ENCODE measurements at regions not wholly inside any gene's neighbourhood (a gene's known extent, or its start where the extent isn't known, plus 50 kb on each side); places are given as distances from the start of the nearest gene placed in this dataset.
"Not testable (repeated sequence)": the region's sequence is repeated elsewhere in the genome, so short reads cannot be mapped to it uniquely, and the experiment has no call there.

GRCh38 chr17:22373911-22374310 is 681.6 kb downstream of the KCNJ18 start:
- TF ChIP-seq FOXK2 (IDR thresholded peaks at IDR 0.05) (no peak), HDGF (IDR thresholded peaks at IDR 0.05; ENCODE audit: borderline replicate concordance) (no peak), BHLHE40 (IDR thresholded peaks at IDR 0.05; ENCODE audit: borderline replicate concordance) (no peak), SUZ12 (IDR thresholded peaks at IDR 0.05) (no peak), ELF4 (IDR thresholded peaks at IDR 0.05) (no peak), NFRKB (IDR thresholded peaks at IDR 0.05) (no peak), FOXA1 (IDR thresholded peaks at IDR 0.05) (no peak), ARNT (IDR thresholded peaks at IDR 0.05) (no peak), FOXM1 (IDR thresholded peaks at IDR 0.05; ENCODE audit: borderline replicate concordance) (no peak), TARDBP (IDR thresholded peaks at IDR 0.05) (no peak), CTBP1 (IDR thresholded peaks at IDR 0.05; ENCODE audit: borderline replicate concordance) (no peak), ZNF384 (IDR thresholded peaks at IDR 0.05) (no peak), SP1 (IDR thresholded peaks at IDR 0.05) (no peak), L3MBTL2 (conservative IDR thresholded peaks at IDR 0.05) (no peak), LEF1 (IDR thresholded peaks at IDR 0.05; ENCODE audit: borderline replicate concordance) (no peak)
- TF ChIP-seq, protein P1, sequence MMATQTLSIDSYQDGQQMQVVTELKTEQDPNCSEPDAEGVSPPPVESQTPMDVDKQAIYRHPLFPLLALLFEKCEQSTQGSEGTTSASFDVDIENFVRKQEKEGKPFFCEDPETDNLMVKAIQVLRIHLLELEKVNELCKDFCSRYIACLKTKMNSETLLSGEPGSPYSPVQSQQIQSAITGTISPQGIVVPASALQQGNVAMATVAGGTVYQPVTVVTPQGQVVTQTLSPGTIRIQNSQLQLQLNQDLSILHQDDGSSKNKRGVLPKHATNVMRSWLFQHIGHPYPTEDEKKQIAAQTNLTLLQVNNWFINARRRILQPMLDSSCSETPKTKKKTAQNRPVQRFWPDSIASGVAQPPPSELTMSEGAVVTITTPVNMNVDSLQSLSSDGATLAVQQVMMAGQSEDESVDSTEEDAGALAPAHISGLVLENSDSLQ (IDR thresholded peaks at IDR 0.05): no peak
- POLR2A ChIA-PET: no interaction called here
- CTCF ChIA-PET: no interaction called here
- DNase-seq (ENCODE audit: extremely low spot score): no peak

DNA sequence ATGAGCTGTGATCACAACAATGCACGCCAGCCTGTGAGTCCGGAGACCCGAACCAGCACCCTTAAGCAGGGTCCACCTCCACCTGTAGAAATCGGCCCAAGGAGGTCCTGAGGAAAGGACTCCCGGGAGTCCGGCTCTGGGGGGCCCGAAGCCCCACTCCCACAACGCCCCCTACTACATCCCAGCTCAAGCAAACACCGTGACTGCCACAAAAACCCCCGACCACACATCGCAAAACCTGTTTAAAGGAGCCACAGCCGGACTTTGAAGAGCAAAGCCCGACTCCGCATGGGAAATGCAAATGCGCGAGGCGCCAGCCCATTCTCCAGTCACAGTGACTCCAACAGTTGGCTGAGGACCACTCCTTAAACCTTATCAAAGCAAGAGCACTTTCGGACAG is 682.4 kb downstream of the KCNJ18 start:
- CTCF ChIA-PET: no interaction called here
- POLR2A ChIA-PET: no interaction called here
- no peak for TF ChIP-seq FOXK2 (IDR thresholded peaks at IDR 0.05)
- no peak for TF ChIP-seq ARNT (IDR thresholded peaks at IDR 0.05)
- no peak for TF ChIP-seq ZNF384 (IDR thresholded peaks at IDR 0.05)
- TF ChIP-seq NFRKB (IDR thresholded peaks at IDR 0.05): no peak
- TF ChIP-seq, protein P1 (IDR thresholded peaks at IDR 0.05): no peak
- no peak for TF ChIP-seq SUZ12 (IDR thresholded peaks at IDR 0.05)
- TF ChIP-seq SP1 (IDR thresholded peaks at IDR 0.05): no peak
- TF ChIP-seq BHLHE40 (IDR thresholded peaks at IDR 0.05; ENCODE audit: borderline replicate concordance): no peak
- TF ChIP-seq TARDBP (IDR thresholded peaks at IDR 0.05): no peak
- no peak for TF ChIP-seq HDGF (IDR thresholded peaks at IDR 0.05; ENCODE audit: borderline replicate concordance)
- TF ChIP-seq CTBP1 (IDR thresholded peaks at IDR 0.05; ENCODE audit: borderline replicate concordance): no peak
- no peak for TF ChIP-seq FOXM1 (IDR thresholded peaks at IDR 0.05; ENCODE audit: borderline replicate concordance)
- no peak for TF ChIP-seq L3MBTL2 (conservative IDR thresholded peaks at IDR 0.05)
- TF ChIP-seq LEF1 (IDR thresholded peaks at IDR 0.05; ENCODE audit: borderline replicate concordance): no peak
- TF ChIP-seq FOXA1 (IDR thresholded peaks at IDR 0.05): no peak
- TF ChIP-seq ELF4 (IDR thresholded peaks at IDR 0.05): no peak
- DNase-seq (ENCODE audit: extremely low spot score): no peak

- DNase-seq (ENCODE audit: extremely low spot score); CTCF ChIA-PET; POLR2A ChIA-PET: not testable (repeated sequence)
Measured at GRCh38 chr17:22376747-22377146, 684.4 kb downstream of the KCNJ18 start.

DNA sequence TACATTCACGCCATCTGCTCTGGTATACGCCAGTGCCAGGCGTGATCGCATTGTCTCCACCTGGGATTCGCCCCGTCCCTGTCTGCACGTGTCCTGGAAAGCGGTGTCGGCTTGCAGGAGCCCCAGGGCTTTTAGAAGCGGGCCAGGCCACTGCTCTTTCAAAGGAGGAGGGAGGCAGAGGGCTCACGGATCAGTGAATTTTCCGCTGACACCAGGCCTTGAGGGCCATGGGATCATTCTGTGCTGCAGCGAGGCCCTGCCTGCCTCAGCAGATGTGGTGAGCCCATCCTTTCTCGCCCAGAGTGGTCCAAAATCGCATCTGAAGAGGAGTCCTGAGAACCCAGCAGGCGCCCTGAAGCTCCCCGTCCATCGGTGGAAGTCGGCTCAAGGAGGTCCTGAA is 686.4 kb downstream of the KCNJ18 start:
- CTCF ChIA-PET; POLR2A ChIA-PET; DNase-seq (ENCODE audit: extremely low spot score): not testable (repeated sequence)

GRCh38 chr17:22381589-22381988 is 689.3 kb downstream of the KCNJ18 start:
- CTCF ChIA-PET; DNase-seq (ENCODE audit: extremely low spot score); POLR2A ChIA-PET: not testable (repeated sequence)

GRCh38 chr17:22383772-22384460 is 691.6 kb downstream of the KCNJ18 start:
- POLR2A ChIA-PET; CTCF ChIA-PET; DNase-seq (ENCODE audit: extremely low spot score): not testable (repeated sequence)

DNA sequence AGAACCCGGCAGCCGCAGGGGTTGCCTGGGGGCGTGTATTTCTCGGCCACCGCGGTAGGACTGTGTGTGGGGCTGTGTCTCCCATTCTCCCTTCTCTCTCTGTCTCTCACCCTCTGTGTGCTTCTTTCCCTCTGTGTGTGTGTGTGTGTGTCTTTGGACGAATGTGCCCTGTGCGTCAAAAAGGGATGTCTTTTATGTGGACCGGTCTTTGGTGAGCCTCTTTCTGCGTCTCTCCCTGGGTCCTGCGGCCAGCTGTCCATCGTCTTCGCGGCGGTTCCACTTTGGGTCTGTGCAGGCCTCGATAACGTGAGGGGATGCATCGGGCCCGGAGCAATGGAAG is 692.1 kb downstream of the KCNJ18 start:
- DNase-seq (ENCODE audit: extremely low spot score); POLR2A ChIA-PET; CTCF ChIA-PET: not testable (repeated sequence)

DNA sequence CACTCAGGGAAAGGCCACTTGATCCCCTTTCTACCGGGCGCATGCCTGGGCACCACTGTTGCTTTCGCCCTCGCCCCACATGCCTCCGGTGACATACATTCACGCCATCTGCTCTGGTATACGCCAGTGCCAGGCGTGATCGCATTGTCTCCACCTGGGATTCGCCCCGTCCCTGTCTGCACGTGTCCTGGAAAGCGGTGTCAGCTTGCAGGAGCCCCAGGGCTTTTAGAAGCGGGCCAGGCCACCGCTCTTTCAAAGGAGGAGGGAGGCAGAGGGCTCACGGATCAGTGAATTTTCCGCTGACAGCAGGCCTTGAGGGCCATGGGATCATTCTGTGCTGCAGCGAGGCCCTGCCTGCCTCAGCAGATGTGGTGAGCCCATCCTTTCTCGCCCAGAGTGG is 706.1 kb downstream of the KCNJ18 start:
- POLR2A ChIA-PET; DNase-seq (ENCODE audit: extremely low spot score); CTCF ChIA-PET: not testable (repeated sequence)

GRCh38 chr17:22399037-22399436 is 706.7 kb downstream of the KCNJ18 start:
- CTCF ChIA-PET; DNase-seq (ENCODE audit: extremely low spot score); POLR2A ChIA-PET: not testable (repeated sequence)

- POLR2A ChIA-PET; DNase-seq (ENCODE audit: extremely low spot score); CTCF ChIA-PET: not testable (repeated sequence)
Measured at GRCh38 chr17:22405080-22405479, 712.8 kb downstream of the KCNJ18 start.

All from HEK293T (cell line).